ENCODE measurements at regions not wholly inside any gene's neighbourhood (a gene's known extent, or its start where the extent isn't known, plus 50 kb on each side); places are given as distances from the start of the nearest gene placed in this dataset.
"Not testable (repeated sequence)": the region's sequence is repeated elsewhere in the genome, so short reads cannot be mapped to it uniquely, and the experiment has no call there.

DNA sequence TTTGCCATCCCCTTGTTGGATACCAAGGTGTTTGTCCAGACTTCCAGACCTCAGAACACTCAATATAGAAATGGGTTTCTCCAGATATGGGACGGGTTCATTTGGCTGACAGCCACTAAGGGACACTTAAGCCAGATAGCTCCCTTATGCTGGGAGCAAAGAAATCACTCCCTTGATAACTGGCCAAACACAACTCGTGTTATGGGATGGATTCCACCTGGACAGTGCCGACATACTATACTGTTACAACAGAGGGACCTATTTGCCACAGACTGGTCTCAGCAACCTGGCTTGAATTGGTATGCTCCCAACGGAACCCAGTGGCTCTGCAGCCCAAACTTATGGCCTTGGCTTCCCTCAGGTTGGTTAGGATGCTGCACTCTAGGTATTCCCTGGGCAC is 114.0 kb upstream of the PLCL2 start:
- Histone ChIP-seq H3K9ac (ENCODE audit: low read length) (no peak overlapping the region), H3K4me3 (ENCODE audit: low read length) (no peak overlapping the region), H3K9me3 (ENCODE audit: control insufficient read depth, low read depth, low read length) (no peaks in the 10 kb centered on the region), H3K4me1 (ENCODE audit: control insufficient read depth, low read depth, low read length) (peaks cover 16% of the 10 kb centered on the region), H3K36me3 (ENCODE audit: control insufficient read depth, low read depth, low read length) (no peaks in the 10 kb centered on the region), H3K27me3 (ENCODE audit: control insufficient read depth, insufficient read depth, low read length) (no peaks in the 10 kb centered on the region), H3K27ac (ENCODE audit: low read length) (no peak overlapping the region)

GRCh38 chr3:16773594-16773993 is 111.2 kb upstream of the PLCL2 start:
- H3K4me3 ChIP-seq (ENCODE audit: low read length); H3K27me3 ChIP-seq (ENCODE audit: control insufficient read depth, insufficient read depth, low read length); H3K9me3 ChIP-seq (ENCODE audit: control insufficient read depth, low read depth, low read length); H3K27ac ChIP-seq (ENCODE audit: low read length); H3K36me3 ChIP-seq (ENCODE audit: control insufficient read depth, low read depth, low read length); H3K4me1 ChIP-seq (ENCODE audit: control insufficient read depth, low read depth, low read length); H3K9ac ChIP-seq (ENCODE audit: low read length): not testable (repeated sequence)

- H3K9ac ChIP-seq (ENCODE audit: low read length); H3K4me1 ChIP-seq (ENCODE audit: control insufficient read depth, low read depth, low read length); H3K27me3 ChIP-seq (ENCODE audit: control insufficient read depth, insufficient read depth, low read length); H3K9me3 ChIP-seq (ENCODE audit: control insufficient read depth, low read depth, low read length); H3K36me3 ChIP-seq (ENCODE audit: control insufficient read depth, low read depth, low read length); H3K4me3 ChIP-seq (ENCODE audit: low read length); H3K27ac ChIP-seq (ENCODE audit: low read length): not testable (repeated sequence)
Measured at GRCh38 chr3:16774536-16774935, 110.2 kb upstream of the PLCL2 start.

GRCh38 chr3:16784973-16785372 is 99.8 kb upstream of the PLCL2 start:
- H3K36me3 ChIP-seq (ENCODE audit: control insufficient read depth, low read depth, low read length) = no peaks in the 10 kb centered on the region
- no peaks in the 10 kb centered on the region for H3K9me3 ChIP-seq (ENCODE audit: control insufficient read depth, low read depth, low read length)
- H3K4me3 ChIP-seq (ENCODE audit: low read length) = no peak overlapping the region
- H3K27ac ChIP-seq (ENCODE audit: low read length) = no peak overlapping the region
- peaks cover 15% of the 10 kb centered on the region for H3K4me1 ChIP-seq (ENCODE audit: control insufficient read depth, low read depth, low read length)
- H3K9ac ChIP-seq (ENCODE audit: low read length) = no peak overlapping the region
- H3K27me3 ChIP-seq (ENCODE audit: control insufficient read depth, insufficient read depth, low read length) = no peaks in the 10 kb centered on the region

DNA sequence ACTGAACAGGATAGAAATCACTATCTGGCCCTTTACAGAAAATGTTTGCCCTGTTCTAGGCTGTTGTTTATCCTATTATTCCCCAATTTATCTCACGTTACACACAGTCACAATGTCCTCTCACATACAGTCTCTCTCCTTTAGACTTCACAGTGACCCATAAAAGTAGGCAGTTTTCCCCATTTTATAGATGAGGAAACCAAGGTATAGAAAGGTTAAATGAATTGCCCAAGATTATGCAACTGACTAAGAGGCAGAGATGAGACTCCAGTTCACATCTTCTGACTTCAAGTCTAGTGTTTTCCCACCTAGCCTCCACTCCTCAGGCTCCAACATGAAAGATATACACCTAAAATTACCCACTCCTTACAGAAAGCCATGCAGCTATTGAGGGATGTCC is 99.3 kb upstream of the PLCL2 start:
- H3K27ac ChIP-seq (ENCODE audit: low read length) = no peak overlapping the region
- no peak overlapping the region for H3K9ac ChIP-seq (ENCODE audit: low read length)
- H3K4me1 ChIP-seq (ENCODE audit: control insufficient read depth, low read depth, low read length) = peaks cover 20% of the 10 kb centered on the region
- H3K27me3 ChIP-seq (ENCODE audit: control insufficient read depth, insufficient read depth, low read length) = no peaks in the 10 kb centered on the region
- no peak overlapping the region for H3K4me3 ChIP-seq (ENCODE audit: low read length)
- H3K36me3 ChIP-seq (ENCODE audit: control insufficient read depth, low read depth, low read length) = no peaks in the 10 kb centered on the region
- H3K9me3 ChIP-seq (ENCODE audit: control insufficient read depth, low read depth, low read length) = no peaks in the 10 kb centered on the region

GRCh38 chr3:16788440-16789056 is 96.2 kb upstream of the PLCL2 start:
- H3K4me1 ChIP-seq (ENCODE audit: control insufficient read depth, low read depth, low read length) = peaks cover 32% of the 10 kb centered on the region
- H3K9me3 ChIP-seq (ENCODE audit: control insufficient read depth, low read depth, low read length) = no peaks in the 10 kb centered on the region
- H3K36me3 ChIP-seq (ENCODE audit: control insufficient read depth, low read depth, low read length) = no peaks in the 10 kb centered on the region
- no peaks in the 10 kb centered on the region for H3K27me3 ChIP-seq (ENCODE audit: control insufficient read depth, insufficient read depth, low read length)
- no peak overlapping the region for H3K9ac ChIP-seq (ENCODE audit: low read length)
- no peak overlapping the region for H3K4me3 ChIP-seq (ENCODE audit: low read length)
- H3K27ac ChIP-seq (ENCODE audit: low read length) = no peak overlapping the region

DNA sequence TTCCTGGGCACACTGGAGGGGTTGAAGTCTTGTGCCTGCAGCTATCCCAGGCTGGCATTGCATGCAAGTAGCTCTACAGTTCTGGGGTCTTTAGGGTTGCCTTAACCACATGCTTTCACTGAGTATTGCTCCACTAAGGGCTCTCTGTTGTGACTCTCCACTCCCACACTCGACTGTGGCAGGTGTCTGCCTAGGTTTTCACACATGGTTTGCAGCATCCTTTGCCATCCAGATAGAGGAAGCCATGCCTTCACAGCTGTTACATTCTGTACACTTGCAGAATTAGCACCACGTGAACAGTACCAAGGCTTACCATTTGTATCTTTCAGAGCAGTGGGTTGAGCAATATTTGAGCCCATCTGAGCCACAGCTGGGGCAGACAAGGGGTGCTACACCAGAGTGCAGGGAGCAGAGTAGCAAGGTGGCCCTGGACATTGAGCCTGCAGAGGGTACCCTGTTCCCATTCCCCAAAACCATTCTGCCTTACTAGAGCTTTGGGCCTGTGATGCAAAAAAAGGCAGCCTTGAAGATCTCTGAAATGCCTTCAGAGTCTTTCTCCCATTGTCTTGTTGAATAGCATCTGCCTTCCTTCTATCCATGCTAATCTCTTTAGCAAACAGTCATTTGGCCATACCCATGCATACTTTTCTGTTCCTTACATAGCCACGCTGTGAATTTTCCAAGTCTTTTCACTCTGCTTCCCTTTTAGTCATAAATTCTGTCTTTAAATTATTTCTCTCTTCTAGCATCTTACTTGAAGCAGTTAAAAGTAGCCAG is 95.2 kb upstream of the PLCL2 start:
- H3K4me3 ChIP-seq (ENCODE audit: low read length) = peak overlapping the region; percentile 6
- H3K9ac ChIP-seq (ENCODE audit: low read length) = no peak overlapping the region
- H3K9me3 ChIP-seq (ENCODE audit: control insufficient read depth, low read depth, low read length) = no peaks in the 10 kb centered on the region
- H3K4me1 ChIP-seq (ENCODE audit: control insufficient read depth, low read depth, low read length) = peaks cover 34% of the 10 kb centered on the region
- no peak overlapping the region for H3K27ac ChIP-seq (ENCODE audit: low read length)
- no peaks in the 10 kb centered on the region for H3K36me3 ChIP-seq (ENCODE audit: control insufficient read depth, low read depth, low read length)
- H3K27me3 ChIP-seq (ENCODE audit: control insufficient read depth, insufficient read depth, low read length) = no peaks in the 10 kb centered on the region

- Histone ChIP-seq H3K36me3 (ENCODE audit: control insufficient read depth, low read depth, low read length) (no peaks in the 10 kb centered on the region), H3K4me3 (ENCODE audit: low read length) (no peak overlapping the region), H3K4me1 (ENCODE audit: control insufficient read depth, low read depth, low read length) (peaks cover 34% of the 10 kb centered on the region), H3K27me3 (ENCODE audit: control insufficient read depth, insufficient read depth, low read length) (no peaks in the 10 kb centered on the region), H3K27ac (ENCODE audit: low read length) (no peak overlapping the region), H3K9ac (ENCODE audit: low read length) (no peak overlapping the region), H3K9me3 (ENCODE audit: control insufficient read depth, low read depth, low read length) (no peaks in the 10 kb centered on the region)
Measured at GRCh38 chr3:16790432-16791400, 94.0 kb upstream of the PLCL2 start.

DNA sequence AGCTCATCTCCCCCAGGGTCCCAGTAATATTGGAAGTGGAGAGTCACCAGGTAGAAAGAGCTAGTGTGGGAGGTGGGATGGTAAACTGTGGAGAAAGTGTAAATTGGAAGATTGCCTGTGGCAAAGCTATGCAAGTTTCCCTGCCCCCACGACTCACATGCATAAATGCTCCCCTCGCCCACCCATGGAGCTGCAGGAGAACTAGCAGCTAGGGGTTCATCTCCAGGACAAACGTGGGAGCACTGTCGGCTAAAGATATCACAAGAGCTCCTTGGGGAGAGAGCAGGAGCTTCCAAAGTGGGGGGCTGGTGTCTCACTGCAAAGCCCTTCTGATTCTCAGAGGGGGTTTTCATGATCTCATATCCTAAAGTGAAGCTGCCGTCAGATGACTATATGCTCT is 91.4 kb upstream of the PLCL2 start:
- no peak overlapping the region for H3K9ac ChIP-seq (ENCODE audit: low read length)

GRCh38 chr3:16794257-16794656 is 90.5 kb upstream of the PLCL2 start:
- H3K36me3 ChIP-seq (ENCODE audit: control insufficient read depth, low read depth, low read length) = no peaks in the 10 kb centered on the region
- H3K9me3 ChIP-seq (ENCODE audit: control insufficient read depth, low read depth, low read length) = no peaks in the 10 kb centered on the region
- H3K4me3 ChIP-seq (ENCODE audit: low read length) = no peak overlapping the region
- H3K27ac ChIP-seq (ENCODE audit: low read length) = no peak overlapping the region
- H3K27me3 ChIP-seq (ENCODE audit: control insufficient read depth, insufficient read depth, low read length) = no peaks in the 10 kb centered on the region
- H3K9ac ChIP-seq (ENCODE audit: low read length) = no peak overlapping the region
- peaks cover 27% of the 10 kb centered on the region for H3K4me1 ChIP-seq (ENCODE audit: control insufficient read depth, low read depth, low read length)

More for the DNA sequence above, 91.4 kb upstream of the PLCL2 start:
- no peak overlapping the region for H3K4me3 ChIP-seq (ENCODE audit: low read length)
- H3K9me3 ChIP-seq (ENCODE audit: control insufficient read depth, low read depth, low read length) = no peaks in the 10 kb centered on the region
- no peaks in the 10 kb centered on the region for H3K36me3 ChIP-seq (ENCODE audit: control insufficient read depth, low read depth, low read length)
- no peak overlapping the region for H3K27ac ChIP-seq (ENCODE audit: low read length)
- peaks cover 34% of the 10 kb centered on the region for H3K4me1 ChIP-seq (ENCODE audit: control insufficient read depth, low read depth, low read length)
- H3K27me3 ChIP-seq (ENCODE audit: control insufficient read depth, insufficient read depth, low read length) = no peaks in the 10 kb centered on the region

- no peak overlapping the region for H3K9ac ChIP-seq (ENCODE audit: low read length)
- H3K27ac ChIP-seq (ENCODE audit: low read length) = no peak overlapping the region
- no peaks in the 10 kb centered on the region for H3K9me3 ChIP-seq (ENCODE audit: control insufficient read depth, low read depth, low read length)
- no peak overlapping the region for H3K4me3 ChIP-seq (ENCODE audit: low read length)
- no peaks in the 10 kb centered on the region for H3K27me3 ChIP-seq (ENCODE audit: control insufficient read depth, insufficient read depth, low read length)
- peaks cover 13% of the 10 kb centered on the region for H3K4me1 ChIP-seq (ENCODE audit: control insufficient read depth, low read depth, low read length)
- no peaks in the 10 kb centered on the region for H3K36me3 ChIP-seq (ENCODE audit: control insufficient read depth, low read depth, low read length)
Measured at GRCh38 chr3:16795581-16795980, 89.2 kb upstream of the PLCL2 start.
